NCI-H1105 treated with DMSO at 0.1 percent for 48 hours (cell line): ENCODE measurements at regions not wholly inside any gene's neighbourhood (a gene's known extent, or its start where the extent isn't known, plus 50 kb on each side); places are given as distances from the start of the nearest gene placed in this dataset.
A peak's percentile ranks its signal among the peaks of the same experiment; 100 is the strongest.

Experiments
- DNase-seq: peaks from one replicate; lab custom pipeline; 2025; lab: John Stamatoyannopoulos, UW

- DNase-seq: no peak
Observed at GRCh38 chr20:63100174-63100925, 93.6 kb upstream of the BHLHE23 start.

GRCh38 chr20:63099456-63100173 lies 92.9 kb upstream of the BHLHE23 start:
- DNase-seq: no peak

DNA sequence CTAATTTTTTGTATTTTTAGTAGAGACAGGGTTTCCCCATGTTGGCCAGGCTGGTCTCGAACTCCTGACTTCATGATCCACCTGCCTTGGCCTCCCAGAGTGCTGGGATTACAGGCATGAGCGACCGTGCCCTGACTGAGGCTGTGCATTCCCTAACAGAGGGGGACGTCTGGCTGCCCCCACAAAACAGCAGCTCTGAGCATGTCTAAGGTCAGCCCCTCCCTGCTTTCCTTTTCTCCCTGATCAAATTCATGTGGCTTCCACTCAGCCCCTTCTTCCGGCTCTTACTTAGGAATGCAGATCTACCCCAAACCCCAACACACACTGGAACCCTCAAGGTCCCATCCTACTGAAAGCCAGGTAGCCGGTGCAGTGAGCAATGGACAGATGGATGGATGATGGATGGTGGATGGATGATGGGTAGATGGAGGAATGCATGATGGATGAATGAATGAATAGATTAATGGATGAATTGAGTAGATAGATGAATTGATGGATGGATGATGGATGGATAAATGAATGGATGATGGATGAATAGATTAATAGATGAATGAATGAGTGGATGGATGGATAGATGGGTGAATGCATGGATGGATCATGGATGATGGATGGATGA lies 91.5 kb upstream of the BHLHE23 start:
- no peak for DNase-seq

DNA sequence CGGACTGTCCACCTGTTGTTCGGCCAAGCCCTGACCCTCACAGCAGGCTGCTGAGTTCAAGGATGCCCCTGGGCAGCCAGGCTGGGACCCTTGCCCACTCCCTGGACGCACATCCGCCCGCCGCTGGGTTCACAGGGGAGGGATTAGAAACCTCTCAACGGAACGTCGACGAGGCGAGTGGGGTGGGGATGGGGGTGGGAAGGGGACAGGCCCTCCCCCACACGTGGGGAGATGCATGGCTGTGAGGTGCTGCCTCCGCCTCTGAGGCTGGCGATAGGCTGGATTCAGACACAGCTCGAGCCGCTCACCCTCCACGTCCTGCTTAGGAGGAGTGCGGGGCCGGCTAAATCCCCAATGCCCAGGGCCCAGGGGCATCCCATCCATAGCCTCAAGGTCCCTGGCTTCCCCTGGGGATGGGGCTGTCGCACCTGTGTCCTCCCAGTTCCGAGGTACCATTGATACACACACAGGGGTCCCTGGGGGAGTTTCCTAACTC lies 90.6 kb upstream of the BHLHE23 start:
- no peak for DNase-seq

- no peak for DNase-seq
Observed at GRCh38 chr20:63096681-63097335, 90.0 kb upstream of the BHLHE23 start.

DNA sequence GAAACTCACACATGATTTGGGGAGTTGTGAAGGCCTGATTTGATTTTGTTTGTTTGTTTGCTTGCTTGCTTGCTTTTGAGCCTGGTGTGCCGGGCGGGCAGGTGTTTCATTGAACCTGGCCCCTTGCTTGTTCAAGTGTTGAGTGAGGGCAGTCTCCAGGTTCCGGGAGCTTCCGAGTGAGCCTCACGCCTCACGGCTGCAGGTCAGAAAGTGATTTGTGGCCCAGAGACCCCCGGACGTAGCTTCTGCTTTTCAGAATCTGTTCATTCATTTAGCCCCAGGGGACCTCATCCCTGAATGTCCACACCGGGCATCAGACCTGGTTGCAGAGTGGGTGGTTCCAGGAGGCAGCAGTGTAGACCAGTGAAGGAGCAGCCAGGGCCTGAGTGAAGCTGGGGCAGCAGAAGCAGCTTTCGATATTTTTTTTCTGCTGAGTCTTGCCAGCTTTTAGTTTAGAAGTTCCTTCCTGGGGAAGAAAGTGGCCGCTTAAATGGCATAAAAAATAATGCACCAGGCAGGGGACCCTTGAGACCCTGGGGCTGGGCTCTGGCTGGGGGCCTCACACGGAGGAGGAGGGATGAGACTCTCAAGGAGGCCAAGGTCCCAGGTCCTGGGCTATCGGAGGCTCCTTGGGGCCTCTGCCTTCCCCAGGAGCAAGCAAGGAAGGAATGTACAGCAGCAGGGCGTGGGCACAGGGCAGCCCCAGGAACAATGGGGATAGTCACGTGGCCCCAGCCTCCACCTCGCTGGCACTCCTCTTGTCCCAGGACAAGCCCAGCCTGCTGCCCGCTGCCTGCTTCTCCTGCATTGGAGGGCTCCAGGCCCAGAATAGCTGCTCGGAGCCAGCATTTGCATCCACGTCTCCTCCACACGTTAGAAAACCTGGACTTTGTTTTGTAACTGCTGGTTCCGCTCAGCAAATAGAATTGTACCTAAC lies 89.2 kb upstream of the BHLHE23 start:
- DNase-seq: no peak

DNA sequence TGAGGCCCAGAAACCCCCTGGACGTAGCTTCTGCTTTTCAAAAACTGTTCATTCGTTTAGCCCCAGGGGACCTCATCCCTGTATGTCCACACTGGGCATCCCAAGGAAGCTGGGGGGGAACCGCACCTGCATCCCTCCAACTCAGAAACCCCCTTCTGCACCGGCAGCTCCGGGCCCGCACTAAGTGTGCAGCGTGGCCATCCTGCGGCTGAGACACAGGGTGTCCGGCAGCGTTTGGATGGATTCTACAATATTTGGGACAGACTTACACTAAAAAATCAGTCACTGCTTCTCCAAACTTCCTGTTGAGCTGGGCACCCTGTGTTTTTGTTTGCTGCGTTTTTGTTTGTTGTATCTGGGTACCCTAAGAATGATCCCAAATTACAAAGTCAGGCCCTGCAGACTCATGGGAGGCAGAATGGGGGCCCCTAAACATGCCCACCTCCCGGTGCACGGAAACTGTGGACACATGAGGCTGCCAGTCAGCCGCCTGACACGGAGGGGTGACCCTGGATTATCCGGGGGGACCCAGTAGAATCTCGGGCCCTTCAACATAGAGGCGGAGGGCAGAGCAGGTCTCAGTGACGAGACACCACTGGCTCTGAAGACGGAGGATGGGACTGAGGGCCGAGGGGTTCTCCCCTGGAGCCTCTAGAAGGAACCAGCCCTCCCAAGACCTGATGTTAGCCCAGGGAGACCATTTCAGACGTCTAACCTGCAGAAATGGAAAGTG lies 88.2 kb upstream of the BHLHE23 start:
- no peak for DNase-seq

DNA sequence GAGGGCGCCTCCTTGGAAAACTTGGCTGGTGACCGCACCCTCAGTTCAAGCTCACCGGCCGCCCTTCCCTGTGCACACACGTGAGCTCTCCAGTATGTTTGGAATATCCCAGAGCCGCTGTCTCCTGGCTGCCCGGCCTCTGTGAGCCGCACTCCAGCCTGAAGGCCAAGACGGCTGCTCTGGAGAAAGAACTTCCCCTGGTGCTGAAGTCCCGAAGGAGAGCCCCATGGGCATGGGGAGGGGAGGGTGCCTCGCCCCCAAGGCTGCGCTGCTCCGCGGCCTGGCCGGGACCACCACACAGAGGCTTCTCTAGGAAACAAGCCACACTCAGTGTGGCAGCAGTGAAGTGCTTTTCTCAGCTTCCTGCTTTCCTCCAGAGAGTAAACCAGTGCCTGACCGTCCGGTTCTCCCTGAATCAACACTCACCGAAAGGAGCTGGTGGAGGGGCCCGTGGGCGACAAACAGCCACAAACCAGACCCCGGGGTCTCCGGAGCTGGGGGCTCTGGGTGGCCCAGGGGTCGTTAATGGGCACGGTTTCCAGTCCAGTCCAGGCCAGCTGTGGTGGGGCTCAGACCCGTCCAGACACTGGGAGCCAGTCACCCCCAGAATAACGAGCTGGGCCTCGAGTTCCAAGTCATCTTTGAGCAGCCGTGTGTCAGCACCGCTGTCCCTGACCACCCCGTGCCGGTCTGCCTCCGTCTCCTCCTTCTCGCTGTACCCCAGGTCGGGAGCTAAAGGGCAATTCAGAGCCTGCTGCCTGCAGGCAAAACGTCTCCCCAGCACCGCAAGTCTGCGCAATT lies 87.4 kb upstream of the BHLHE23 start:
- no peak for DNase-seq

DNA sequence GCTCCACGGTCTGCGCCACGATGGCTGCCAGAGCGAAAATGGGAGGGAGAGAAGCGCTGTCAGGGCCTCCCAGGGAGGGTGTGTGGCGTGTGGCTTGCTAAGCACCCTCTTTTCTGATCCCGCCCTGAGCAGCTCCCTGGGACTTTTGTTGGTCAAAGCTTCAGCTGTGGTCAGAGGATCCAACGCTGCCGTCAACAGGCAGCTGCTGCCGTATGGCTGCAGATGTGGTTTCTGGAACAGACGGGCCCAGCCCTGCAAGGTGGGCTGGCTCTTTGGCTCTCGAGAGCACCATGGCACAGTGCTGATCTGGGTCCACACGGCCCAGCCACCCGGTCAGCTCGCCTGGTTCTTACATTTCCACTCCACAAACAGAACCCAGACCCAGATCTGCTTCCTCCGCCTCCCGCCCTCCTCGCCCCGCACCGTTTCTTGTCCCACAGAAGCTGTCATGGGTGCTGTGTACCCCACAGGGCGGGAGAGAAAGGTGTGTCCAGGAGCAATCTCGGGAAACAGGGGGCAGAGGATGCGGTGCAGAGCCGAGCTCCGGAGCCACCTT lies 86.0 kb upstream of the BHLHE23 start:
- no peak for DNase-seq

DNA sequence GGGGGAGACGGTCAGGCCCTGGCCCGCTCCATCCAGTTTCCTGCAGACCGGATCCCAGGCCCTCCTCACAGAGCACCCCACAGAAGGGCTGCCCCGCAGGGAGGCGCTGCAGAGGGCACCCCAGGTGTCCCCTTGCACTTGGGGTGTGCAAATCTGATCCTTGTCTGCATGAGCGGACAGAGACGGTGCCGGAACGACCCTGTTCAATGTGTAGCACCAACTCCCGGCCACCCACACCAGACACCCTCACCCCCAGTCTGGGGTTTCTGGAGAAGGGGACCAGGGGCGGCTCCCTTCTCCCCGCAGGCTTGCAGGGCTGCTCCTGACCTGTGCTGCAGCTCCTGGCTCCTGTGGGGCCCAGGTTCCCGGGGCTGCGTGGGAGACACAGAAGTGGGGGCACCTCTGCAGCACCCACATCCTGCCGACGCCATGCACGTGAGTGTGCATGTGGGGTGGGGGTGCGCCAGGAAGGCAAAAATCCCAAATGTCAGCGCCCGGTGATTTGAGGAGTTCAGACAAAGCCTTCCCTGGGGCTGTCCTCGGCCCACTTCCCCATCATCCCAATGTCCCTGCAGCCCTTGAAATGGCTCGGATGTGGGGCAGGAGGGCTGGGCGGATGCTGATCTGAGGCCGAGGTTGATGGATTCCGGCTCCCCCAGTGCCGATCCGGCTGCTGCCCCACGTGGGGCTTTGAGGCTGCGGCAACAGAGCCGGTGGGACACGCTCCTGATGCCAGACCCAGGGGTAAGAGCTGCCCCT lies 85.3 kb upstream of the BHLHE23 start:
- no peak for DNase-seq

DNA sequence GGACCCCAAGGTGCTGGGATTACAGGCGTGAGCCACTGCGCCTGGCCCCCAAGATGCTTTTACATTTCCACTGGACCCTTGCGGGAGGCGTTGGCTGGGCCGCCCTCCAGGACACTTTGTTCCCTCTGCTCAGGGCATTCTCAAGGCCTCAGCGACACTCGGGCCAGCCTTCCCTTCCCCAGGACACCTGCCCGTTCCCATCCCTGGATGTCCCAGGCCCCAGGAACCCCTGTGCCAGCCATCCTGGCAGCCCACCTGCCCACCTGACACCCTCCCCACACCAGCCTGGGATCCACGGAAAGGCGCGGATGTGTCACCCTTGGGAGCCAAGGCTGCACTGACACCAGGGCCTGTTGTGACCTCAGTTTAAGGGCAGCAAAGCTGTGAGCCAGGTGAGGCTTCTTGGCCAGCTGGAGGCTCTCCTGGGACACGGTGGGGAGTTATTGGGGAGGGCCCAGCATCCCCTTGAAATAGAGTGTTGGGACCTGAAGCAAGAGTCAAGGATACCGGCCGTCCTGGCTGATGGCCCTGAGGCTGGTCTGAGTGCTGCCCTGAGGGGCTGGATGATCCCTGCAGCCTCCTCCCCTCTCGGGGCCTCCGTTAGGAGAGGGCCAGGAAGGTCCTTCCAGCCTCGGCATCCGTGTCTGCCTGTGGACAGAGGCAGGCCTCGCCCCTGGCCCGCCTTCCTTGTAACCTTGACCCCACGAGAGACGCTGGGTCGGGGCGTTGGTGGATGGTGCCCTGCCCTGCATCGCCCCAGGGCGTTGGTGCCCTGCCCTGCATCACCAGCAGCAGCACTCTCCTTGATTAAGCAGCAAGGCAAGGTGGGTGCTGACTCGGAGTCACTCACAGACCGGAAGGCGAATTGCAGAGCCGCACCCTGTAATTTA lies 84.2 kb upstream of the BHLHE23 start:
- DNase-seq: no peak

DNA sequence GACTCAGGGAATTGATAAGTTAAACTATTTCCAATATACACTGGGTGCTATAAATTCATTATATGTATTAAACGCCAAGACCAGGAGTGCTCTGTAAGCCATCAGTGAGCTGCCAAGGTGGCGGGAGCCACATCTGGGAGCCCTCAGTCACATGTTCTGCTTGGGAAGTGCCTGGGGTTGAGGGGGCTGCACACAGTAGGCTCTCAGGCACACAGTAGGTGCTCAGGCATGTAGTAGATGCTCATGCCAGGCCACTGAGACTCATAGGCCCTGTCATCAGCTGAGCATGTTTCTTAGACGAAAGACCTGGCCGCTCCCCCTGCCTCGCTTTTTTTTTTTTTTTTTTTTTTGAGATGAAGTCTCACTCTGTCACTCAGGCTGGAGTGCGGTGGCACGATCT lies 83.3 kb upstream of the BHLHE23 start:
- no peak for DNase-seq

GRCh38 chr20:63089051-63089907 lies 82.5 kb upstream of the BHLHE23 start:
- DNase-seq: peak; percentile 63

- DNase-seq: peak; percentile 92
Observed at GRCh38 chr20:63087872-63088680, 81.3 kb upstream of the BHLHE23 start.

DNA sequence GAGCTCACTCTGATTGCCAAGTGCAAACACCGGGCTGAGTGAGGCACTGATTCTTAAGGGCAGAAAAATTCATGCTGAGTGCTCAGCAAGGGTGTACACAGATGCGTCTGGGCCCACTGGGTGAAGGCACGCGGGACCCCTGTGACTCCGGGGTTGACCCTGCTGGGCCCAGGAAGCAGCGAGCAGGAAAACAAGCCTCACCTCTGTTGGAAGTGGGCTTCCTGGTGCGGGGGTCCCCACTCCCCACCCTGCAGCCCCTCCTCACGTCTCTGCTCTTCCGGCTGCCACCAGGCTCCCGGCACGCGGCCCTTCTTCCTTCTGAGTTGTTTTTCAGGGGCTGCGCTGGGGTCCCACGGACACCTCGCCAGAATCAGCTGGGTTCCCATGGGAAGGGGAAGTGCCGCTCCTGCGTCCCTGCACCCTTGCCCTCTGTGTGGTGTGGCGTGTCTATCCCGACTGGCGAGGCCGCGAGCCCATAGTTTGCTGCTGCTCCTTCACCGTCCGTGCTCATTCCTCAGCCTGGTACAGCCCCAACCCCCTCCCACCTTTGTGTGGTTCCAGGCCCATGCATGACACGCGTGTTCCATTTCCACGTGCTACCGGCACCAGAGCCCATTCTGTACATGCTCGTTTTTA lies 80.6 kb upstream of the BHLHE23 start:
- no peak for DNase-seq
